ENCODE measurements at regions not wholly inside any gene's neighbourhood (a gene's known extent, or its start where the extent isn't known, plus 50 kb on each side); places are given as distances from the start of the nearest gene placed in this dataset.

DNA sequence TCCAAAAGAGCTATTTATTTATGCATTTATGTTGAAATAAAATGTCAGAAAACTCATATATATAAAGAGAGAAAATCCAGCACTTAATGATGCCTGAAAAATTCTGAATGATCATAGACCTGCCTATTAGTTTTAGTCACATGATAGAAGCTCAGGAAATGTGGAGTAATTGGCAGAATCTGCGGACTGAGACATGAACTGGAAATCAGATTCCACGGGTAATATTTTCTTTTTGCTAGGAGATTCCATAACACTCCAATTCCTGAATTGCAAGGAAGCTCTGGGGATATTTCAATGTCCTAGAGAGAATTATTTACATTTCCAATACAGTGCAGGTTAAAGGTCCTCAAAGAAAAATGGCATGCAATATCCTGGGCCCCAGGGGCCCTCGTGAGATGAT lies 778.8 kb downstream of the SEMA5A start:
- WGBS, 2 donors: 72 to 76% methylated on average over 3 of the region's 3 CpGs
- DNase-seq (ENCODE audit: low spot score in 2 of 2): no peak
- intact Hi-C loops (cut with DNase I; ENCODE audit: low total_unique reads): no loop called here
- TF ChIP-seq POLR2A (IDR thresholded peaks at IDR 0.05): no peak
- TF ChIP-seq, protein P1, sequence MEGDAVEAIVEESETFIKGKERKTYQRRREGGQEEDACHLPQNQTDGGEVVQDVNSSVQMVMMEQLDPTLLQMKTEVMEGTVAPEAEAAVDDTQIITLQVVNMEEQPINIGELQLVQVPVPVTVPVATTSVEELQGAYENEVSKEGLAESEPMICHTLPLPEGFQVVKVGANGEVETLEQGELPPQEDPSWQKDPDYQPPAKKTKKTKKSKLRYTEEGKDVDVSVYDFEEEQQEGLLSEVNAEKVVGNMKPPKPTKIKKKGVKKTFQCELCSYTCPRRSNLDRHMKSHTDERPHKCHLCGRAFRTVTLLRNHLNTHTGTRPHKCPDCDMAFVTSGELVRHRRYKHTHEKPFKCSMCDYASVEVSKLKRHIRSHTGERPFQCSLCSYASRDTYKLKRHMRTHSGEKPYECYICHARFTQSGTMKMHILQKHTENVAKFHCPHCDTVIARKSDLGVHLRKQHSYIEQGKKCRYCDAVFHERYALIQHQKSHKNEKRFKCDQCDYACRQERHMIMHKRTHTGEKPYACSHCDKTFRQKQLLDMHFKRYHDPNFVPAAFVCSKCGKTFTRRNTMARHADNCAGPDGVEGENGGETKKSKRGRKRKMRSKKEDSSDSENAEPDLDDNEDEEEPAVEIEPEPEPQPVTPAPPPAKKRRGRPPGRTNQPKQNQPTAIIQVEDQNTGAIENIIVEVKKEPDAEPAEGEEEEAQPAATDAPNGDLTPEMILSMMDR (IDR thresholded peaks at IDR 0.05): no peak
- no peak overlapping the region for H3K4me3 ChIP-seq (ENCODE audit: low read depth, poor library complexity, severe bottlenecking)

DNA sequence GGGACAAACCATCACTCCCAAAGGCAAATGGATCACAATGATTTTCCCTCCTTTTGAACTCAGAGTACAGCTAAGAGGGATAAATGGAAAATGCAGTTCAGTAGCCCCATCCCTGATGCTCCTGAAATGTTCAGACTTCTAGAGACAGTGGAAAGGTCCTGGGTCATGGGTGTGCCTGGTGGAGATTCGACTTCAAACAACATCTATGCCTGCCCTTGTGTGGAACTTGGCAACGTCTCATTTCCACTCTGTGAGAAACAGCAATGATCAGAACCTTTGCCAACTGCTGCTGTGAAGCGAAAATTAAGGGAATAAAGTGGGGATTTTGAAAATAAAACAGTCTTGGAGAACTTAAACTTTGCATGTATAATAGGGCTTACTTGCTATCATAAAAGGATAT lies 778.1 kb downstream of the SEMA5A start:
- 44 to 45% methylated on average over 3 of the region's 3 CpGs for WGBS, 2 donors
- DNase-seq (ENCODE audit: low spot score in 2 of 2): no peak
- intact Hi-C loops (cut with DNase I; ENCODE audit: low total_unique reads): no loop called here
- no peak overlapping the region for H3K4me3 ChIP-seq (ENCODE audit: low read depth, poor library complexity, severe bottlenecking)
- no peak for TF ChIP-seq POLR2A (IDR thresholded peaks at IDR 0.05)
- TF ChIP-seq, protein P1 (IDR thresholded peaks at IDR 0.05): no peak

GRCh38 chr5:8769631-8770030 lies 776.2 kb downstream of the SEMA5A start:
- TF ChIP-seq, protein P1 (IDR thresholded peaks at IDR 0.05): no peak
- TF ChIP-seq POLR2A (IDR thresholded peaks at IDR 0.05): no peak
- no peak overlapping the region for H3K4me3 ChIP-seq (ENCODE audit: low read depth, poor library complexity, severe bottlenecking)
- DNase-seq (ENCODE audit: low spot score in 2 of 2): no peak
- 83 to 87% methylated on average over 3 of the region's 3 CpGs for WGBS, 2 donors
- intact Hi-C loops (cut with DNase I; ENCODE audit: low total_unique reads): no loop called here

GRCh38 chr5:8770431-8770830 lies 775.4 kb downstream of the SEMA5A start:
- 75 to 94% methylated on average over 3 of the region's 3 CpGs for WGBS, 2 donors
- DNase-seq (ENCODE audit: low spot score in 2 of 2): no peak
- intact Hi-C loops (cut with DNase I; ENCODE audit: low total_unique reads): no loop called here
- H3K4me3 ChIP-seq (ENCODE audit: low read depth, poor library complexity, severe bottlenecking): no peak overlapping the region
- TF ChIP-seq, protein P1 (IDR thresholded peaks at IDR 0.05): no peak
- no peak for TF ChIP-seq POLR2A (IDR thresholded peaks at IDR 0.05)

DNA sequence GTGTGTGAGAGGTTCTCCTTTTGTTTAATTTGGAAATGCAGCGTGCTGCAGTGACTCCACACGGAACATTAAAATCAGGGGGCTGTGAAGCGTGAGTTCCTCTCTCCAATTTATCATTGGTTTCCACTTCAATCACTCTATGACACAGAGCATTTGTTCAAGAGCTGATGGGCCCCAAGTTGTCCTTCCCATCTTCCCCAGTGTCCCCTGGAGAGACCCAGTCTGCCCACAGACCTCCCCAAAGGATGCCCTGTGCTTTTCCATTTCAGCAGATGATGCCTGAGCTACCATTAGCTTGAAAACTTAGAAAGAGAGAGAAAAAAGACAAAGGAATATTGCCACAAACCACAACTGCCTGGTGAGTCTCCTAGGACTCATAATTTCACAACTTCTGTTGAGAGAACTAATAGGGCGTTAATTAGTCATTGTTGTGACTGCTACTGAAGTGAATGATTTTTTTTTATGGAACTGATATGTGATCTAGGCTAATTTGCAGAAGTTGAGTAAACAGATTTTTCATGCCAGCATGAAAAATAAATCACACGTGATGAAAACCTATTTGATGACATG lies 772.7 kb downstream of the SEMA5A start:
- H3K4me3 ChIP-seq (ENCODE audit: low read depth, poor library complexity, severe bottlenecking): no peak overlapping the region
- no peak for DNase-seq (ENCODE audit: low spot score in 2 of 2)
- intact Hi-C loops (cut with DNase I; ENCODE audit: low total_unique reads): no loop called here
- 76 to 79% methylated on average over 5 of the region's 5 CpGs for WGBS, 2 donors
- no peak for TF ChIP-seq POLR2A (IDR thresholded peaks at IDR 0.05)
- TF ChIP-seq, protein P1 (IDR thresholded peaks at IDR 0.05): no peak

GRCh38 chr5:8784692-8785091 lies 761.2 kb downstream of the SEMA5A start:
- intact Hi-C loops (cut with DNase I; ENCODE audit: low total_unique reads): no loop called here
- H3K4me3 ChIP-seq (ENCODE audit: low read depth, poor library complexity, severe bottlenecking): no peak overlapping the region
- TF ChIP-seq, protein P1 (IDR thresholded peaks at IDR 0.05): no peak
- no peak for TF ChIP-seq POLR2A (IDR thresholded peaks at IDR 0.05)
- WGBS, 2 donors: 84 to 90% methylated on average over 2 of the region's 2 CpGs
- no peak for DNase-seq (ENCODE audit: low spot score in 2 of 2)

Measured in lower leg skin (tissue), 4 donors.